H9 (cell line): ENCODE measurements at regions not wholly inside any gene's neighbourhood (a gene's known extent, or its start where the extent isn't known, plus 50 kb on each side); places are given as distances from the start of the nearest gene placed in this dataset.

Experiments
- DNase-seq: peaks from one replicate; pipeline ENCODE4 v3.0.0-alpha.2; 2017
- H2AFZ ChIP-seq: one replicate; pipeline ENCODE4 v1.6.1; 2013; ENCODE audit warnings: mild to moderate bottlenecking, low read length, control low read depth, moderate library complexity
- H2AK5ac ChIP-seq: 2 replicates; pipeline ENCODE4 v1.6.1; 2013; ENCODE audit warnings: low read length, control low read depth, mixed read lengths; ENCODE audit not compliant: insufficient read length
- H2BK120ac ChIP-seq: one replicate; pipeline ENCODE4 v1.6.1; 2013; ENCODE audit warnings: low read depth, mild to moderate bottlenecking, low read length, control low read depth, inconsistent platforms; ENCODE audit not compliant: poor library complexity, severe bottlenecking
- H2BK12ac ChIP-seq: 2 replicates; pipeline ENCODE4 v1.6.1; 2013; ENCODE audit warnings: low read length, control low read depth, mixed read lengths, low read depth; ENCODE audit not compliant: insufficient read length
- H2BK15ac ChIP-seq: 2 replicates; pipeline ENCODE4 v1.6.1; 2013; ENCODE audit warnings: low read depth, low read length, control low read depth
- H2BK20ac ChIP-seq: one replicate; pipeline ENCODE4 v1.6.1; 2013; ENCODE audit warnings: low read depth, mild to moderate bottlenecking, low read length, control low read depth, inconsistent platforms; ENCODE audit not compliant: poor library complexity, severe bottlenecking
- H2BK5ac ChIP-seq: 2 replicates; pipeline ENCODE4 v1.6.1; 2013; ENCODE audit warnings: low read length, control low read depth, mixed read lengths; ENCODE audit not compliant: insufficient read length
- H3K14ac ChIP-seq: 2 replicates; pipeline ENCODE4 v1.6.1; 2013; ENCODE audit warnings: low read length, control low read depth; ENCODE audit not compliant: insufficient read depth
- H3K18ac ChIP-seq: 2 replicates; pipeline ENCODE4 v1.6.1; 2013; ENCODE audit warnings: low read depth, mild to moderate bottlenecking, mixed read lengths, low read length, control low read depth; ENCODE audit not compliant: insufficient read length
- H3K23ac ChIP-seq: 2 replicates; pipeline ENCODE4 v1.6.1; 2013; ENCODE audit warnings: low read length, control low read depth, mixed read lengths, low read depth; ENCODE audit not compliant: insufficient read length
- H3K23me2 ChIP-seq: 2 replicates; pipeline ENCODE4 v1.6.1; 2013; ENCODE audit warnings: low read depth, mild to moderate bottlenecking, mixed read lengths, low read length, control low read depth; ENCODE audit not compliant: insufficient read length, poor library complexity, severe bottlenecking
- H3K27ac ChIP-seq: 2 replicates; pipeline ENCODE4 v1.5.1; 2013; ENCODE audit warnings: low read length, control low read depth, mixed read lengths, low read depth; ENCODE audit not compliant: insufficient read length
- H3K27me3 ChIP-seq: 2 replicates; pipeline ENCODE4 v1.6.1; 2013; ENCODE audit warnings: low read length, control low read depth, inconsistent platforms; ENCODE audit not compliant: insufficient read depth
- H3K4ac ChIP-seq: 2 replicates; pipeline ENCODE4 v1.6.1; 2013; ENCODE audit warnings: low read depth, mild to moderate bottlenecking, control low read depth, inconsistent platforms, low read length, moderate library complexity
- H3K4me1 ChIP-seq: 2 replicates; pipeline ENCODE4 v1.6.1; 2013; ENCODE audit warnings: low read length, control low read depth, inconsistent platforms; ENCODE audit not compliant: insufficient read depth
- H3K4me2 ChIP-seq: 2 replicates; pipeline ENCODE4 v1.6.1; 2013; ENCODE audit warnings: low read length, control low read depth, mixed read lengths; ENCODE audit not compliant: insufficient read length, insufficient read depth
- H3K56ac ChIP-seq: 2 replicates; pipeline ENCODE4 v1.6.1; 2013; ENCODE audit warnings: low read depth, mild to moderate bottlenecking, mixed read lengths, low read length, control low read depth; ENCODE audit not compliant: insufficient read length
- H3K79me1 ChIP-seq: 2 replicates; pipeline ENCODE4 v1.6.1; 2013; ENCODE audit warnings: low read depth, mild to moderate bottlenecking, moderate library complexity, low read length, control low read depth, inconsistent platforms; ENCODE audit not compliant: insufficient read depth, poor library complexity, severe bottlenecking
- H3K79me2 ChIP-seq: 2 replicates; pipeline ENCODE4 v1.6.1; 2013; ENCODE audit warnings: low read length, control low read depth, inconsistent platforms; ENCODE audit not compliant: insufficient read depth
- H3K9ac ChIP-seq: 2 replicates; pipeline ENCODE4 v1.6.1; 2013; ENCODE audit warnings: low read length, control low read depth, mixed read lengths; ENCODE audit not compliant: insufficient read length; ENCODE audit errors: extremely low read depth
- H3K9me3 ChIP-seq: one replicate; pipeline ENCODE4 v1.6.1; 2013; ENCODE audit warnings: low read depth, low read length, inconsistent platforms; ENCODE audit not compliant: control insufficient read depth
- H3T11ph ChIP-seq: one replicate; pipeline ENCODE4 v1.6.1; 2013; ENCODE audit warnings: mild to moderate bottlenecking, low read length, control low read depth, inconsistent platforms
- H4K20me1 ChIP-seq: one replicate; pipeline ENCODE4 v1.6.1; 2013; ENCODE audit not compliant: control insufficient read depth, insufficient read length, insufficient read depth
- H4K5ac ChIP-seq: 2 replicates; pipeline ENCODE4 v1.6.1; 2013; ENCODE audit warnings: low read depth, mild to moderate bottlenecking, mixed read lengths, low read length, control low read depth; ENCODE audit not compliant: insufficient read length
- H4K8ac ChIP-seq: replicated peaks from 2 replicates; pipeline ENCODE4 v1.6.1; 2013; ENCODE audit warnings: low read length, control low read depth, mixed read lengths, low read depth; ENCODE audit not compliant: insufficient read length
- H4K91ac ChIP-seq: 2 replicates; pipeline ENCODE4 v1.6.1; 2013; ENCODE audit warnings: low read depth, mild to moderate bottlenecking, moderate library complexity, mixed read lengths, low read length, control low read depth; ENCODE audit not compliant: insufficient read length
- H3K27ac Mint-ChIP-seq, 3 experiments: 2 replicates in 2 of 3; 3 replicates in 1 of 3; pipeline ENCODE4 v1.8.0; 2020 to 2021; ENCODE audit warnings: mixed read lengths in 3 of 3, mild to moderate bottlenecking in 1 of 3, moderate library complexity in 1 of 3
- H3K27me3 Mint-ChIP-seq: 2 replicates; pipeline ENCODE4 v1.8.0; 2021; ENCODE audit warnings: low read depth, mild to moderate bottlenecking, moderate library complexity, mixed read lengths
- H3K36me3 Mint-ChIP-seq, 3 experiments: 2 replicates in 2 of 3; 3 replicates in 1 of 3; pipeline ENCODE4 v1.8.0; 2020 to 2021; ENCODE audit warnings: low read depth in 3 of 3, mixed read lengths in 3 of 3; ENCODE audit not compliant: insufficient read depth in 1 of 3
- H3K4me1 Mint-ChIP-seq, 2 experiments: 2 replicates each; pipeline ENCODE4 v1.8.0; 2020; ENCODE audit warnings: mixed read lengths in 2 of 2
- H3K4me3 Mint-ChIP-seq, 2 experiments: 2 replicates in 1 of 2; 3 replicates in 1 of 2; pipeline ENCODE4 v1.8.0; 2020 to 2021; ENCODE audit warnings: mild to moderate bottlenecking in 2 of 2, mixed read lengths in 2 of 2, moderate library complexity in 1 of 2
- H3K9me3 Mint-ChIP-seq, 2 experiments: 2 replicates in 1 of 2; 3 replicates in 1 of 2; pipeline ENCODE4 v1.8.0; 2020; ENCODE audit warnings: mild to moderate bottlenecking in 2 of 2, mixed read lengths in 2 of 2, moderate library complexity in 1 of 2
- CTCF ChIP-seq: fragments of 200-600 bp; sonication (generic); conservative IDR thresholded peaks from 3 replicates; pipeline ENCODE4 v1.8.0; 2021; ENCODE audit warnings: antibody characterized with exemption, mild to moderate bottlenecking
- WGBS: extraction: QIAGEN DNeasy Blood & Tissue Kit; methylation state at CpG from one replicate; pipeline ENCODE4 v1.1.7; 2013; ENCODE audit warnings: missing lambda C conversion rate, low lambda C conversion rate, mixed read lengths; ENCODE audit not compliant: insufficient read length; ENCODE audit errors: extremely low coverage; 5-methylcytosine and 5-hydroxymethylcytosine counted together

DNA sequence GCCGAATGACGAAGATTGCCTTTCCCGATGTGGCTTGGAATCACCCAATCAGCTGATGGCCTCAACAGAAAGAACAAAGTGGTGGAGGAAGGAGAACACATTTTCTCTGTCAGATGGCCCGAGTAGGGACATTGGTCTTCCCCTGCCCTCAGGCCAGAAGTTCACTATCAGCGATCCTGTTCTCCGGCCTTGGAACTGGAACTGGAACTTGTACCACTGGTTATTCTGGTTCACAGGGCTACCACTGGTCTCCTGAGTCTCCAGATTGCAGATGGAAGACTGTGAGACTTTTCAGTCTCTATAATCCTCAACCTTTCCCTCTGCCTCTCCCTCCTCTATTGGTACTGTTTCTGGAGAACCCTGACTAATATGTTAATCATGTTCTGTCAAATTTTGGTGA lies 180.4 kb downstream of the ANKRD30B start:
- no CpG with 5 or more reads among the region's 6 CpGs for WGBS
- no peak overlapping the region for H4K8ac ChIP-seq
- no peaks in the 10 kb centered on the region for H3K79me1 ChIP-seq
- no peak overlapping the region for H3K23ac ChIP-seq
- Mint-ChIP-seq H3K27me3 (peaks cover 3% of the 10 kb centered on the region), H3K36me3 (peaks cover 16 to 37% (median 18%) of the 10 kb centered on the region in 3 experiments; a peak in 6 of 7 replicates), H3K4me1 (no peaks in the 10 kb centered on the region), H3K4me3 (no peak overlapping the region), H3K9me3 (peaks cover 94 to 99% of the 10 kb centered on the region in 2 experiments), H3K27ac (no peak overlapping the region)
- H3K27me3 ChIP-seq = no peaks in the 10 kb centered on the region
- no peak overlapping the region for H2AFZ ChIP-seq
- H4K91ac ChIP-seq = no peak overlapping the region
- H4K20me1 ChIP-seq = no peaks in the 10 kb centered on the region
- H2BK5ac ChIP-seq = no peak overlapping the region
- no peak overlapping the region for H3K56ac ChIP-seq
- H2BK120ac ChIP-seq = no peak overlapping the region
- no peak overlapping the region for H4K5ac ChIP-seq
- no peak overlapping the region for H3K27ac ChIP-seq
- H3K23me2 ChIP-seq = no peaks in the 10 kb centered on the region
- H3K9me3 ChIP-seq = peaks cover 87% of the 10 kb centered on the region
- H2BK20ac ChIP-seq = no peak overlapping the region
- no peak for TF ChIP-seq CTCF
- no peak overlapping the region for H3K9ac ChIP-seq
- H3K4me1 ChIP-seq = no peaks in the 10 kb centered on the region
- no peak overlapping the region for H2BK15ac ChIP-seq
- no peak overlapping the region for H2BK12ac ChIP-seq
- DNase-seq = no peak
- H3K4ac ChIP-seq = no peak overlapping the region
- no peak overlapping the region for H3K18ac ChIP-seq
- no peak overlapping the region for H3K4me2 ChIP-seq
- no peak overlapping the region for H2AK5ac ChIP-seq
- no peak overlapping the region for H3T11ph ChIP-seq
- H3K79me2 ChIP-seq = no peaks in the 10 kb centered on the region
- no peak overlapping the region for H3K14ac ChIP-seq
